GM23338 (cell line): ENCODE measurements at regions not wholly inside any gene's neighbourhood (a gene's known extent, or its start where the extent isn't known, plus 50 kb on each side); places are given as distances from the start of the nearest gene placed in this dataset.

Experiments used
- ATAC-seq: fragments of 200-7000 bp; cut with Tn5 transposase; 3 replicates; pipeline ENCODE4 v1.9.1; 2020
- DNase-seq: peaks from one replicate; pipeline ENCODE4 v3.0.0-alpha.2; 2015; ENCODE audit warnings: low spot score
- H2AFZ ChIP-seq: fragments of 200-600 bp; sonication (generic); 2 replicates; pipeline ENCODE4 v1.8.0; 2016; ENCODE audit warnings: antibody characterized with exemption, mild to moderate bottlenecking, moderate library complexity
- H3F3A ChIP-seq: fragments of 200-600 bp; sonication (generic); replicated peaks from 2 replicates; pipeline ENCODE4 v1.8.0; 2017; ENCODE audit warnings: antibody characterized with exemption, mixed run types, low read depth
- H3K27ac ChIP-seq: fragments of 200-600 bp; sonication (generic); 2 replicates; pipeline ENCODE4 v1.6.1; 2016; ENCODE audit warnings: low read depth
- H3K27me3 ChIP-seq: fragments of 200-600 bp; sonication (generic); 2 replicates; pipeline ENCODE4 v1.8.0; 2016; ENCODE audit warnings: mild to moderate bottlenecking, mixed run types, moderate library complexity; ENCODE audit not compliant: insufficient read depth
- H3K36me3 ChIP-seq: fragments of 200-600 bp; sonication (generic); 2 replicates; pipeline ENCODE4 v1.8.0; 2016; ENCODE audit warnings: mild to moderate bottlenecking; ENCODE audit not compliant: insufficient read depth
- H3K4me1 ChIP-seq: fragments of 200-600 bp; sonication (generic); 2 replicates; pipeline ENCODE4 v1.8.0; 2016; ENCODE audit warnings: mild to moderate bottlenecking, moderate library complexity; ENCODE audit not compliant: insufficient read depth
- H3K4me2 ChIP-seq: fragments of 200-600 bp; sonication (generic); 2 replicates; pipeline ENCODE4 v1.7.1; 2017; ENCODE audit warnings: mixed run types
- H3K4me3 ChIP-seq: fragments of 200-600 bp; sonication (generic); 2 replicates; pipeline ENCODE4 v1.6.1; 2016; ENCODE audit warnings: mixed run types
- H3K79me2 ChIP-seq: fragments of 200-600 bp; sonication (generic); replicated peaks from 2 replicates; pipeline ENCODE4 v1.8.0; 2017; ENCODE audit warnings: mild to moderate bottlenecking; ENCODE audit not compliant: insufficient read depth
- H3K9me2 ChIP-seq: fragments of 200-600 bp; sonication (generic); 2 replicates; pipeline ENCODE4 v1.8.0; 2017; ENCODE audit not compliant: insufficient read depth
- H4K20me1 ChIP-seq: fragments of 200-600 bp; sonication (generic); replicated peaks from 2 replicates; pipeline ENCODE4 v1.8.0; 2017; ENCODE audit warnings: mild to moderate bottlenecking; ENCODE audit not compliant: insufficient read depth
- H3K27ac Mint-ChIP-seq: 2 replicates; pipeline ENCODE4 v1.8.0; 2020; ENCODE audit warnings: inconsistent platforms, mild to moderate bottlenecking, moderate library complexity, mixed read lengths
- H3K27me3 Mint-ChIP-seq: 3 replicates; pipeline ENCODE4 v1.8.0; 2022; ENCODE audit warnings: low read depth, mild to moderate bottlenecking, moderate library complexity, mixed read lengths, inconsistent platforms; ENCODE audit not compliant: insufficient read depth, poor library complexity
- H3K36me3 Mint-ChIP-seq: 3 replicates; pipeline ENCODE4 v1.8.0; 2021; ENCODE audit warnings: low read depth, mild to moderate bottlenecking, inconsistent platforms, moderate library complexity, mixed read lengths
- H3K4me1 Mint-ChIP-seq: 3 replicates; pipeline ENCODE4 v1.8.0; 2020; ENCODE audit warnings: mild to moderate bottlenecking, inconsistent platforms, mixed read lengths
- H3K4me3 Mint-ChIP-seq: 3 replicates; pipeline ENCODE4 v1.8.0; 2021; ENCODE audit warnings: moderate library complexity, mild to moderate bottlenecking, inconsistent platforms, mixed read lengths
- H3K9me3 Mint-ChIP-seq: 3 replicates; pipeline ENCODE4 v1.8.0; 2020; ENCODE audit warnings: moderate library complexity, mild to moderate bottlenecking, inconsistent platforms, mixed read lengths
- CREB1 ChIP-seq: fragments of 250-450 bp; sonication (Bioruptor Pico); IDR thresholded peaks from 2 replicates; pipeline ENCODE4 v1.5.0; 2020; ENCODE audit warnings: low read depth, mild to moderate bottlenecking, moderate library complexity
- ETS1 ChIP-seq: IDR thresholded peaks from 2 replicates; pipeline ENCODE4 v1.6.1; 2016; ENCODE audit warnings: antibody characterized with exemption
- EZH2 ChIP-seq: fragments of 200-600 bp; sonication (generic); IDR thresholded peaks from one replicate; pipeline ENCODE4 v1.8.0; 2017; ENCODE audit warnings: antibody characterized with exemption, mild to moderate bottlenecking, low read depth; ENCODE audit not compliant: unreplicated experiment
- EZH2phosphoT487 ChIP-seq: fragments of 200-600 bp; sonication (generic); IDR thresholded peaks from one replicate; pipeline ENCODE4 v1.8.1; 2018; ENCODE audit warnings: antibody characterized with exemption; ENCODE audit not compliant: unreplicated experiment
- JUNB ChIP-seq: IDR thresholded peaks from one replicate; pipeline ENCODE4 v1.6.1; 2016; ENCODE audit warnings: antibody characterized with exemption; ENCODE audit not compliant: unreplicated experiment
- NANOG ChIP-seq: IDR thresholded peaks from 2 replicates; pipeline ENCODE4 v1.6.1; 2016; ENCODE audit warnings: antibody characterized with exemption, borderline replicate concordance
- POLR2AphosphoS5 ChIP-seq: IDR thresholded peaks from 2 replicates; pipeline ENCODE4 v1.6.1; 2016; ENCODE audit warnings: antibody characterized with exemption, low read depth
- STAT1 ChIP-seq: IDR thresholded peaks from one replicate; pipeline ENCODE4 v1.6.1; 2016; ENCODE audit warnings: antibody characterized with exemption; ENCODE audit not compliant: unreplicated experiment
- ZNF114 ChIP-seq: fragments of 250-450 bp; sonication (Bioruptor Pico); IDR thresholded peaks from 2 replicates; pipeline ENCODE4 v1.5.0; 2020; ENCODE audit warnings: mild to moderate bottlenecking, moderate library complexity
- ZNF331 ChIP-seq: fragments of 250-450 bp; sonication (Bioruptor Pico); IDR thresholded peaks from 2 replicates; pipeline ENCODE4 v1.5.0; 2020; ENCODE audit warnings: low read depth, mild to moderate bottlenecking, moderate library complexity
- ZNF462 ChIP-seq: fragments of 250-450 bp; sonication (Bioruptor Pico); IDR thresholded peaks from 2 replicates; pipeline ENCODE4 v1.5.0; 2020; ENCODE audit warnings: mild to moderate bottlenecking, moderate library complexity
- TF ChIP-seq, protein P1 (sequence below), 2 experiments: fragments of 200-600 bp in 1 of 2; sonication (generic) in 1 of 2; conservative IDR thresholded peaks; 2 replicates each; pipeline versions ENCODE4 v1.5.1 to v1.6.1; 2016 to 2017; ENCODE audit warnings: antibody characterized with exemption in 2 of 2, low read depth in 2 of 2, mild to moderate bottlenecking in 2 of 2, moderate library complexity in 1 of 2
- TF ChIP-seq, protein P2 (sequence below): IDR thresholded peaks from one replicate; pipeline ENCODE4 v1.6.1; 2018; ENCODE audit warnings: antibody characterized with exemption; ENCODE audit not compliant: unreplicated experiment

DNA sequence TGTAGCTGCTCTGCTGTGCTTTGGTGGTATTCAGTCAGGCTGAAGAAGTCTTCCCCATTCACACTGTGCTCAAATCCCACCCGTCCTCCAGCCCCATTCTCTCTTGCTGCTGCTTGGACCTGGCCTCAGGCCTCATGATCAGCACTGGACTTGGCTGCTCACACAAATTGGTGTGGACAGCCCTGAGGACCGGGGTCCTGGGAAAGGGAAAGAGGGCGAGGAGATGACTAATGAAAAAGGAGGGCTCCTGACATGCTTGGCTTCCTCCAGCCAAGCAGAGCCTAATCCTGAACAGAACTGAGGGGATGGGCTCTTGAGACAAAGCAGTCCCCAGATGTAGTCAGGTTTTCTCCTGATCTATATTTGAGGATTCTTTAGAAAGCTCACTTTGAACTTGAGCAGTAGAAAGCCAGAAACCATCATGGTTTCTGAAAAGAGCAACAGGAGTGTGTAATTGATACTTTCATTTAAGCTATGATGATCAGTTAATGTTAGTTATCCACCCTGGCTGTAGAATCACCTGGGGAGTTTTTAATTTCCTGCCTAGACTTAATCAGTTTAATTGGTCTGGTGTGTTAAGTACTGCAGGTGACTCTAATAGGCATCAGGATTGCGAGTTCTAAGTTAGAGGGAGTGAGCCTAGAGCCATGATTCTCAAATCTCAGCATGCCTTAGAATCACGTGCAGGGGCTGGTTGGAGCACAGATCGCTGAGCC is 79.4 kb upstream of the THBS1 start:
- DNase-seq (no peak), ATAC-seq (no peak)
- Histone ChIP-seq H3K4me3 (no peak overlapping the region), H3K36me3 (no peaks in the 10 kb centered on the region), H2AFZ (no peak overlapping the region), H3K79me2 (no peaks in the 10 kb centered on the region), H3K27ac (no peak overlapping the region), H3K4me2 (no peak overlapping the region), H4K20me1 (no peaks in the 10 kb centered on the region), H3K9me2 (peaks cover 5% of the 10 kb centered on the region; the same call in 1 of the 2 replicates), H3F3A (no peaks in the 10 kb centered on the region), H3K4me1 (no peaks in the 10 kb centered on the region), H3K27me3 (no peaks in the 10 kb centered on the region)
- H3K36me3 Mint-ChIP-seq: no peaks in the 10 kb centered on the region
- H3K9me3 Mint-ChIP-seq: no peaks in the 10 kb centered on the region; the same call in 2 of the 3 replicates
- H3K27ac Mint-ChIP-seq: no peak overlapping the region; the same call in 1 of the 2 replicates
- no peaks in the 10 kb centered on the region for H3K27me3 Mint-ChIP-seq
- H3K4me3 Mint-ChIP-seq: no peak overlapping the region
- TF ChIP-seq ETS1: no peak
- no peak for TF ChIP-seq STAT1
- no peak for TF ChIP-seq EZH2
- TF ChIP-seq JUNB: no peak
- no peak for TF ChIP-seq POLR2AphosphoS5
- TF ChIP-seq ZNF331 (CRISPR knock-in tag): no peak
- no peak for TF ChIP-seq CREB1
- no peak for TF ChIP-seq ZNF114 (CRISPR knock-in tag)
- no peak for TF ChIP-seq EZH2phosphoT487
- TF ChIP-seq, protein P1, sequence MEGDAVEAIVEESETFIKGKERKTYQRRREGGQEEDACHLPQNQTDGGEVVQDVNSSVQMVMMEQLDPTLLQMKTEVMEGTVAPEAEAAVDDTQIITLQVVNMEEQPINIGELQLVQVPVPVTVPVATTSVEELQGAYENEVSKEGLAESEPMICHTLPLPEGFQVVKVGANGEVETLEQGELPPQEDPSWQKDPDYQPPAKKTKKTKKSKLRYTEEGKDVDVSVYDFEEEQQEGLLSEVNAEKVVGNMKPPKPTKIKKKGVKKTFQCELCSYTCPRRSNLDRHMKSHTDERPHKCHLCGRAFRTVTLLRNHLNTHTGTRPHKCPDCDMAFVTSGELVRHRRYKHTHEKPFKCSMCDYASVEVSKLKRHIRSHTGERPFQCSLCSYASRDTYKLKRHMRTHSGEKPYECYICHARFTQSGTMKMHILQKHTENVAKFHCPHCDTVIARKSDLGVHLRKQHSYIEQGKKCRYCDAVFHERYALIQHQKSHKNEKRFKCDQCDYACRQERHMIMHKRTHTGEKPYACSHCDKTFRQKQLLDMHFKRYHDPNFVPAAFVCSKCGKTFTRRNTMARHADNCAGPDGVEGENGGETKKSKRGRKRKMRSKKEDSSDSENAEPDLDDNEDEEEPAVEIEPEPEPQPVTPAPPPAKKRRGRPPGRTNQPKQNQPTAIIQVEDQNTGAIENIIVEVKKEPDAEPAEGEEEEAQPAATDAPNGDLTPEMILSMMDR (conservative IDR thresholded peaks at IDR 0.05; ENCODE audit: low read depth in 2 of 2): no peak
- TF ChIP-seq ZNF462 (CRISPR knock-in tag): no peak
- TF ChIP-seq, protein P2, sequence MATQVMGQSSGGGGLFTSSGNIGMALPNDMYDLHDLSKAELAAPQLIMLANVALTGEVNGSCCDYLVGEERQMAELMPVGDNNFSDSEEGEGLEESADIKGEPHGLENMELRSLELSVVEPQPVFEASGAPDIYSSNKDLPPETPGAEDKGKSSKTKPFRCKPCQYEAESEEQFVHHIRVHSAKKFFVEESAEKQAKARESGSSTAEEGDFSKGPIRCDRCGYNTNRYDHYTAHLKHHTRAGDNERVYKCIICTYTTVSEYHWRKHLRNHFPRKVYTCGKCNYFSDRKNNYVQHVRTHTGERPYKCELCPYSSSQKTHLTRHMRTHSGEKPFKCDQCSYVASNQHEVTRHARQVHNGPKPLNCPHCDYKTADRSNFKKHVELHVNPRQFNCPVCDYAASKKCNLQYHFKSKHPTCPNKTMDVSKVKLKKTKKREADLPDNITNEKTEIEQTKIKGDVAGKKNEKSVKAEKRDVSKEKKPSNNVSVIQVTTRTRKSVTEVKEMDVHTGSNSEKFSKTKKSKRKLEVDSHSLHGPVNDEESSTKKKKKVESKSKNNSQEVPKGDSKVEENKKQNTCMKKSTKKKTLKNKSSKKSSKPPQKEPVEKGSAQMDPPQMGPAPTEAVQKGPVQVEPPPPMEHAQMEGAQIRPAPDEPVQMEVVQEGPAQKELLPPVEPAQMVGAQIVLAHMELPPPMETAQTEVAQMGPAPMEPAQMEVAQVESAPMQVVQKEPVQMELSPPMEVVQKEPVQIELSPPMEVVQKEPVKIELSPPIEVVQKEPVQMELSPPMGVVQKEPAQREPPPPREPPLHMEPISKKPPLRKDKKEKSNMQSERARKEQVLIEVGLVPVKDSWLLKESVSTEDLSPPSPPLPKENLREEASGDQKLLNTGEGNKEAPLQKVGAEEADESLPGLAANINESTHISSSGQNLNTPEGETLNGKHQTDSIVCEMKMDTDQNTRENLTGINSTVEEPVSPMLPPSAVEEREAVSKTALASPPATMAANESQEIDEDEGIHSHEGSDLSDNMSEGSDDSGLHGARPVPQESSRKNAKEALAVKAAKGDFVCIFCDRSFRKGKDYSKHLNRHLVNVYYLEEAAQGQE: no peak
- no peak for TF ChIP-seq NANOG
- no peaks in the 10 kb centered on the region; the same call in 2 of the 3 replicates for H3K4me1 Mint-ChIP-seq
